ENCODE measurements at regions not wholly inside any gene's neighbourhood (a gene's known extent, or its start where the extent isn't known, plus 50 kb on each side); places are given as distances from the start of the nearest gene placed in this dataset.
"Not testable (repeated sequence)": the region's sequence is repeated elsewhere in the genome, so short reads cannot be mapped to it uniquely, and the experiment has no call there.

DNA sequence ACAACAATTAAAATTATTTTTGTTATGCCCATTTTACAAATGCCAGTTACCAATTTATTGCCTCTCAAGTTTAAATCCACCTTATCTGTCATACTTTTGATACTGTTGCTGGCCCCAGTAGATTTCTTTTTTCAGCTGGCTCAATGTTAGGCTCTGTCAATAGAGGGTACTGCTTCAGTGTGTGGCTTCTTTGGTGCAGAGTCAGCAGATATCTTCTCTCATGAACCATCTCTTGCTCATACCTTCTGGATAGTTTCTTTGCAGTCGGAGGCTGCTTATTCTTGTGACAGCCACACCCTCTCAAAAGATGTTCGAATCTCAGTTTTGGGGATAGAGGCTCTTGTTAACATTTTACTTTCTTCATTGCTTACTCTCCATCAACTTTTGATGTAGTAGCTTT is 849.9 kb upstream of the SEMA6A start:
- no peak for DNase-seq (ENCODE audit: low spot score)

DNA sequence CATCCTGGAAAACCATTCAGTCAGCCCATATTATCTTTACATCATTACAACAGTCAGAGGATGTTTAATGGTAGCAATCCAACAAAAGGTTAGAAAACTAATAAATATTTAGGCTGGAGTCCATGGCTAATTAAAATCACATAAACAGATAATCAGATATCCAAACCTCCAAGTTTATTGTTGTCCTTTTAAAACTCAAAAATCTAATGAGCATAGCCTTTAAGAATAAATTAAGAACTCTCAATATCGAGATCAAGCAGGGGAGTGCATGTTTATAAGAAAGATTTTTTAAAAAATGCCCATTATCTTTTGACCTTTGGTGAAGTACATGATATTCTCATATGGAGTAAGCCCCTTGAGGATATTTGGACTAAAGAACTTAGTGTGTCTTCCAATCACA is 842.9 kb upstream of the SEMA6A start:
- DNase-seq (ENCODE audit: low spot score): no peak

DNA sequence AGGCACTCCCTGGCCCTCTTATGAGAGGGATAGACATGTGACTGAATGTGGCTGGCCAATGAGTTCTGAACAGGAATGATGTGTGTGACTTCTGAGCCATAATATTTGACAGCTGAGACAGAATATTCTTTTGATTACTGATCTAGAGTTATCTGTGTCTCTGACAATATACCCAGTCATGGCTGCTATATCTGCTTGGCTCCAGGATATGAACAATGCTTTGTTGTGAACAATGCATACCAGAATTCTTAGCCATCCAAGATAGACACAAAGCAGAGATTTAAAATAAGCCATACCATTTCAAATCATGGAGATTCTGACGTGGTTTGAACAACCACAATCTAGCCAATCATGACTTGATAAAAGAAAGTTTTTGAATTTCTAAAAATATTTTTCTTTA is 840.3 kb upstream of the SEMA6A start:
- no peak for DNase-seq (ENCODE audit: low spot score)

DNA sequence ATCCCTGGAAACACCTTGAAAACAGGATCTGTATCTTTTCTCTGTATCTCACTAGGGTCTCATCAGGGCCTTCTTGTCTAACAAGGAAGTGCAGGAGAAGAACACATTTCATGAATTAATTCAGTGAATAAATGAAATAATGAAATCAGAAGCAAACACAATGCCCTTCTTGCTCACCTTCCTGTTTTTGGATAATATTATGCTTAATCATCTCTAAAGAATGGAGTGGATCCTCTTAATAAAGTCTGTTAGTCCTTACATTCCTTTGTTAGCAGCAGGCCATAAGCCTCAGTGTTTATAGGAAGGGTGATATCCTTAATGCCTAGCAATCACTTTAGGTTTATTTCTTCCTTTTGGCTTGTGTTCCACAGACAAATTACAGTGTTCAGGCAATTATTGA is 837.1 kb upstream of the SEMA6A start:
- DNase-seq (ENCODE audit: low spot score): no peak

DNA sequence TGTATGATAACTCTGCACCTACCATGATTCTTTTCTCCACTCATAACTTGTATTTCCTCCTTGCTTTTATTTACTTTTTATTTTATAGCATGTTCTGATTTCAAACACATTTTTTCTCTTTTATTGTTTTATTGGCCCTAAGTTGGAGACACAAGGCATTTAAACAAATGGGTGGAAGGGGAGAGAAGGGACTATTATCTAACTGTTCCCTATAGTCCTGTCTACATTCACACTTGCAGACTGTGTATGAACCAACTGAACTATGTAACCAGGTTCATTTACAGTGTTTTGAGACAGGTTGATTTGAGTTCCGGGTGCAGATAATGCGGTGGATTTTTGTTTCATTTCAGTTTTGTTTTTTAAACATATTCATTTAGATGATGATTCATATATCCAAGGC is 830.6 kb upstream of the SEMA6A start:
- no peak for DNase-seq (ENCODE audit: low spot score)

DNA sequence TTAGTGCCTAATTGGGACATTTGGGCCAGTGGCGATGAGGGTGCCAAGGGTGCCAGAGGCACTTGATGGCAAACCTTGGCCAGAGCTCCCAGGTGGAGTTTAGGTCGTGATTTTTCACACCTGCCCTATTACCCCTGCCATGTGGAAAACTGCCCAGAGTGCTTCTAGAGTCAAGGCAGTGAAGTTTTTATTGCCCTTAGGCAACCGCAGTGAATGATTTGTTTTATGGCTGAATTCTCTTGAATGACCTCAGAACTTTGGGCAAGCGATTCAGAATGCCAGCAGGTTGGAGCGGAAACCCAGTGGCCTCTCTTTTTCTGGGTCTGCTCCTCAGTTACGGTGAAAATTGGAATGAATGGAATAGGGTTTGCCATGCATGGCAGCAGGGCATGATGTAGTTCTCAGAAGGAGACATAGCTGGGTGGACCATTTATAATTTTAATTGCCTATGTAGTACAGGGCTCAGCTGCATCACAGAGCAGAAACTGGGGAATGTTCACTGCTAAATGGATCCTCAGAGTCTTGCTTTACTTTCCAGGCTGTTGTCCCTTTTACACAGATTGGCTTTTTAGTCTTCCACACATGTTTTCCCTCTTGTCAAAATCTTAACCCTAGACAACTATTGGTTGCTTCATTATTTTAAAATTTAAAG is 820.0 kb upstream of the SEMA6A start:
- no peak for DNase-seq (ENCODE audit: low spot score)

DNA sequence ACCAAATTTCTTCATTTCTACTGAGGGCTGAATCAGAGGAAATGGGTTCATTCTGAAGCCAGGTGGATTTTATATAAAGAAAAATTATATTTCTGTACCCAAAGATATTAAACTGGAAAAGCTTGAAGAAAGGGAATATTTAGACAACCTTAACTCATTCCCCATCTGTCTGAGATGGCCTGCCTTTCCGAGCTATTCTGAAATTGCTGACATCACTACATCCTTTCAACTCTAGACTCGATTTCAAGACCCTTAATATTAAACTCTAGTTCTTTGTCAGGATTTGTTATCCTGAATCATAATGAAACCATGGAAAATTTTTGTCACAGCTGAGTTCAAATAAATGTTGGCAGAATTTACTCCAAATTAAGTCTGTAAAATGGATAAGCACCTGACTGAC is 818.5 kb upstream of the SEMA6A start:
- DNase-seq (ENCODE audit: low spot score): no peak

DNA sequence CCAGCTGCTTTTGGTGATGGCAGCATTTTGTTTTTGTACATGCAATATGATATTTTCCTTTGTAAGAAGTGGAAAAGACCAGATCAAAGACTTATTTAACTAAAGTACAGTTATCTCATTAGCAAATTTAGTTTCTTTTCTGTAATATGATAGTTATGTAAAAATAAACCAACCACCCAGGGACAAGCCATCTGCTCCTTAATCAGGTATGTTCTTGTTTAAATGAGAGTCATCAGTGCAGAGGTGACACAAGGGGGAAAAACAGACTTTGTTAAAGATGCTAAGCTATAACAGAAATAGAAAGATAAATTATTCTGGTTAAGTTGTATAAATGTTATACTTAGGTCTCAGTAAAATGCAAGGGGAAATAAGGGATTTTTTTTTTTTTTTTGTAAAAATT is 805.7 kb upstream of the SEMA6A start:
- no peak for DNase-seq (ENCODE audit: low spot score)

DNA sequence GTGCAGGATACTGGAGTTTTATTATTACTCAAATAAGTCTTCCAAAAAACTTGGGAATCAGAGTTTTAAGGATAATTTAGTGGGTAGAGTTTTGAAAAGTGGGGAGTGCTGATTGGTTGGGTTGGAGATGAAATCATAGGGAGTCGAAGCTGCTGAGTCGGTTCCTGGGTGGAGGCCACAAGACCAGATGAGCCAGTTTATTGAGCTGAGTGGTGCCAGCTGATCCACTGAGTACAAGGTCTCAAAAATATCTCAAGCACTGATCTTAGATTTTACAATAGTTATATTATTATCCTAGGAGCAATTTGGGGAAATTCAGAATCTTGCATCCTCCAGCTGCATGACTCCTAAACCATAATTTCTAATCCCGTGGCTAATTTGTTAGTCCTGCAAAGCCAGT is 804.9 kb upstream of the SEMA6A start:
- no peak for DNase-seq (ENCODE audit: low spot score)

DNA sequence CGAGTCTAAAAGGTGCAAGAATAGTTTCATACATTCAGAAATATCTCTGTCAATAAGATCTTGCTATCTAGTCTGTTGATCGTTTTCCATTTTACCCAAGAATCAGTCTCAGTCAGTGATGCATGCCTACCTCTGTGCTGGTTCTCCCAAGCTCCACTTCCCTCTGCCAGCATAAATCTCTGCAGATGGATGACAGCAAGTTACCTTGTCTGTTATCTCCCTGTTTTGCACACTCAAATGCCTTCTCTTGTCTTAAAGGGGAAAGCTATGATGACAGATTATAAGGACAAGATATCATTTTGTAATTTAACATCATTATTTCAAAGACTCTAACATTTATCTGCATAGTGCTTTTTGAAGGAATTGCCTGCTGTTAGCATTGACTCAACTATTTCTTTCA is 802.1 kb upstream of the SEMA6A start:
- DNase-seq (ENCODE audit: low spot score): no peak

DNA sequence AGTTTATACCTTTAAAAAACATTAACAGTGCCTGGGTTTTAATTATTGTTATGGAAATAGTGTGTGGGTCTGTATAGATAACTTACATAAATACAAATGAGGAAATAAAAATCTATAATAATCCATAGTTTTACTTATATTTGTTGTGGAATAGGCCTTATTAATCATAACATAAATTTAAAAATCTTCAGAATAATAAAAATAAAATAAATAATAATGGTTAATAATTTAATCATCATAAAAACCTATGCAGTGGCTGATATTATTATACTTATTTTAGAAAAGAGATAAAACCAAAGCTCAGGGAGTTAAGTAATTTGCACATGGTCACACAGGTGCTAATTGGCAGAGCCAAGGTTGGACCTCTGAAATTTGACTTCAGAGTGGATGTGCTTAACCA is 785.3 kb upstream of the SEMA6A start:
- no peak for DNase-seq (ENCODE audit: low spot score)

DNA sequence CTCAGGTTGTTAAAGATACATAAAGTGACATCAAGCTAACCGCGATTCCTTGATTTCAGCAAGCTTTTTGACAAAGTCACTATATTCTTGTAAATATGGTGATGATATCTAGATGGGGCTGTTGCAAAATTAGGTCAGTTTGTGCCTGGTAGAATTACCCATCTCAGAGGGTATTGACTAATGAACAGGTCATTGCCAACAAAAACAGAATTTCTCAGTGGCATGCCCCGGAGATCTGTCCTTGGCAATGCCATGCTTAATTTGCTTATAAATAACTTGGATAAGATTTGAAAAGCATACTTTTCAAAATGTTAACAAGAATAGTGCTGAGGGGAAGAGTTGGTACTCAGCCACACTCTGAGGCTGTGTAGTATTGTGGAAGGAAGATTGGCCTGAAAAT is 783.3 kb upstream of the SEMA6A start:
- no peak for DNase-seq (ENCODE audit: low spot score)

DNA sequence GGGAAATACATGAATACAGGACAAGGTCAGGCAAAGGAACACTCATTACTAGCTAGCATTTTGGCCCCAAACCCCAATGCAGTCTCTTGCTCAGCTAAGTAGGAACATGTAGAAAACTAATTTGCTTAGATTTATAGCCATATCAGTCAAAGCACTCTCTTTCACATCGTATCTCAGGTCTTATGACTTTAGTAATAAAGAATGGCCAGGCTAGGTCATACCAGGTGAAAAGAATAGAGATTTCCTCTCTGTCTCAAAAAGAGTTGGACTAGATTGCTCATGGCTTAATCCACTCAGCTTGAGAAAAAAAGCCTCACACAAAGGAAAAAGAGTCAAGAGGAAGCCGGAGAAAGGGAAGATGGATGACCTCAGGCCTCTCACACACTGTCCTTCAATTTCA is 772.7 kb upstream of the SEMA6A start:
- DNase-seq (ENCODE audit: low spot score): no peak

DNA sequence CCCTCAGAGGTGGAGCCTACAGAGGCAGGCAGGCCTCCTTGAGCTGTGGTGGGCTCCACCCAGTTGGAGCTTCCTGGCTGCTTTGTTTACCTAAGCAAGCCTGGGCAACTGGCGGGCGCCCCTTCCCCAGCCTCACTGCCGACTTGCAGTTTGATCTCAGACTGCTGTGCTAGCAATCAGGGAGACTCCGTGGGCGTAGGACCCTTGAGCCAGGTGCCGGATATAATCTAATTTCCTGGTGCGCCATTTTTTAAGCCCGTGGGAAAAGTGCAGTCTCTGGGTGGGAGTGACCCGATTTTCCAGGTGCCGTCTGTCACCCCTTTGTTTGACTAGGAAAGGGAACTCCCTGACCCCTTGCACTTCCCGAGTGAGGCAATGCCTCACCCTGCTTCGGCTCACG is 769.1 kb upstream of the SEMA6A start:
- peak; percentile 17 for DNase-seq (ENCODE audit: low spot score)

DNA sequence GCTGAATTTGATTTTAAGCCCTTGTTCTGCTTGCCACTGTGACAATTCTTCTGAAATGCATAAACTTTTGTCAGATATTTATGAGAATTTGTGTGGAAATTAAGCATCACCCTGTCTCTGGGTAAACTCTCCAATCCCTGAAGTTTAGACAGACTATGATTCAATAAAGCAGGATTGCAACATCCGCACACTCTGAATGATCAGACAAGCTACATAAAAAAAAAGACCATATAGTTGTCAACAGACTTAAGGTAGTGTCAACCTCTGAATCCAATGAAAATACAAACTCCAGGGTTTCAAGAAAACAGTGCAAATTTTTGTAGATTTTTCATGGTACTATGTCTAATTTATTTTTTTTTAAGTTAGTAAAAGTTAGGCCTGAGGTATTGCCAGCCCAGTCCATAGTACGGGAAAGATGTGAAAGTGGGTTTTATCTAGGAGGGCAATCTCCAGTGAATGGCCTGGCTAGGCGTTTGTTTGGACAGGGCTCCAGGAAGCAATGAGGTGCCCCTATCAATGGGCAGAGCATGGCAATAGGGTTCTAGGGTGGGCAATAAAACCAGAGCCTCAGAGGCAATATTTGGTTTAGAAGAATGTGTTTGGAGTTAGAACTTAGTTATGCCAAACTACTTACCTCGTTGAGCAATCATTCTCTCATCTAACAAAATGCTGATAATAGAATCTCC is 762.6 kb upstream of the SEMA6A start:
- no peak for DNase-seq (ENCODE audit: low spot score)

DNA sequence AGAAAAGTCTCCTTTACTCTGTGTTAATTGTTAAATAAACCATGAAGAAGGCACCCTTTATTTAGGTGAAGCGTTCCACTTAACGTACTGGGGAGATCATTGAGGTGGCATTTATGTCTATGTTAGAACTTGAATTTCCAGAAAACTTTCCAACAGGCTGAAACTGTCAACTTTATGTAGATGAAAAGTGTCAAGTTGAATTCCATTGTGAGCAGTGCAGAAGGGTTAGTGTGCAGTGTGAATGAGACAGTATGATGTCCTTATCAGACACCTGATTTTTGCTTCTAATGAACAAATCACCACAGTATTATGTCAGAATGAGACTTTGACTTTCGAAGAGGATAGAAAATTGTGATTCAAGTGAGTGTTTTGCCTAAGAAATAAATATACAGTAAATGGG is 761.6 kb upstream of the SEMA6A start:
- DNase-seq (ENCODE audit: low spot score): no peak

DNA sequence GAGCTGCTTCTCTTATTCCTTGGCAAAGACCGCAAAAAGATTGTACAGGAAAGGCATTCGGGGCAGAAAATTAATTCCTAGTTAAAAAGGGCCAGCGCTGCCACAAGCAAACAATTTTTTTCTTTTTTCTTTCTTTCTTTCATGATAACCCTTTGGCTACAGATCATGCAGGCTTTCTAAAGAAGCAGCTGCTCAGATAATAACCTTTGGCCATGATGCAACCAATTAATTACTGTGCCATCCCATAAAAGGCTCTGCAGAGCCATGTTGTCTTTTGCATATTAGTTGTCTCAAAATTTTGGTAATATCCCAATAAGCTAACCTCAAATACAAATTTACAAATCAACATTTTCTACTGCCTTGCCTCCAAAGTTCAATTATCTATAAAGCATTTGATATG is 758.4 kb upstream of the SEMA6A start:
- no peak for DNase-seq (ENCODE audit: low spot score)

DNA sequence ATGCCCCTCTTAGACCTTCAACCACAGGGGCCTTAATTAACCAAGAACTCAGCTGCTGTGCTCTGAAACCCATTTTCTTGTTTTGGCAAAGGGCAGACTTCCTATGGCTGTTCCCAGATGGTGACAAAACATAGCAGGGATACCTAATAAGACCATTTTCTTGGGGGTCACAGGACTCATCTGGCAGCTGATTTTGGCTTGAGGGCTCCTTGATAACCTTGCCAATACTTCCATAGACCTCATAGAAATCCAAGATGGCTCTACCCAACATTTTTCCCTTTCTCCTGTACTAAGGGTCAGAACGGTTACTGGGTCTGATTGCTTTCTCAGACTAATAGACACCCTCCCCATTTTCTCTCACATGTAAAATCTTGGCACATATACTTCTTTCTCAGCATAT is 757.7 kb upstream of the SEMA6A start:
- DNase-seq (ENCODE audit: low spot score): no peak

DNA sequence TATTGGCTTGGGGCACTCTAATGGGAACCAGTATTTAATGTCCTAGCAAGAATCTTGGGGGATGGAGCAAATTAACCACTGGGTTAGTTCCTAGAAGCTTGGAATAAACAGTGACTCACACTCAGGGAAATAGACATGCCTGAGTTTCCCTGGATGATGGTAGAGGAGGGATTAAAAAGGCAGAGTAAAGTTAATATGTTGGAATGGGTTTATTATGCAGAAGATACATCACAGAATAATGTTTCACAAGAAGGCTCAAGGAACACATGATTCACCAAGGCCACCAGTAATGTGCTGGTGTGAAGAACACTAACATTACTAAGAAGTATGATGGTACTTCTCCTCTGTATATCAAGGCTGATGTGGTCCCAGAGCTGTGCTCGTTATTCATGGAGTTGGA is 752.9 kb upstream of the SEMA6A start:
- DNase-seq (ENCODE audit: low spot score): no peak

DNA sequence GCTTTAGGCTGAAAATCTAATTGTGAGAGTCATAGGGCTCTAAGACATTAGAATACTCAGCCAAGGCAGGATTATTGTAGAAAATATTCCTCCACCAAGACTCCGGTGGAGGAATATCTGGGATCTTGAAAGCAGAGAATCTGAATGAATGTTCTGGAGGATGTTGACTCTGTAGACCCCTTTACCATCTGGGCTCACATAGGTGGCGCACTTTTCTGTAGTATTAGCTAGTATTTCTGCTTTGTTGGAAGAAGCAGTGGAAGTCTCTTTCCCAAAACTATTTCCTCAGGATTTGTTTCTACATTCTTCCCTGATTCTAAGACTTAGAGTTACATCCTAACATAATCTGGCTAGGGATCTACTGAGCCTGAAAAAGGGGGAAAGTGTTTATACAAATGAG is 752.4 kb upstream of the SEMA6A start:
- no peak for DNase-seq (ENCODE audit: low spot score)

DNA sequence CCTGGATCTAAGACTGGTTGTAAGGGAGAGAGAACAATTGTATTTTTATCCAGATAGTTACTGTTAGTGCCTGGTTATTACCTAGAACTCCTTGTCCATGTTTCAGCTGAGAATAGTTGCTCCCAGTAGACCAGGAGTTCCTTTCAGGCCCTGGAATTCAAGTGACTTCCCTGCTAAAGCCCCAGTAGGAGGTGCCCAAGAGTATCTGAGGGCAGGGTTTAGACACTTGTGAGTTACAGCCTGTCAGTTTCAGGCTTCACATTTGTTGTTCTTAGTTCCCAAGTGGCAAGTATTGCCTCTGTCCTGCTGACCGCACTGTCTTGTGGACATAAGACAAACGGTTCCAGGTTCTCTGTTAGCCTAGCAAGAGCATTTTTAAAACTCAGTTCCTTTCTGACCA is 743.9 kb upstream of the SEMA6A start:
- DNase-seq (ENCODE audit: low spot score): no peak

DNA sequence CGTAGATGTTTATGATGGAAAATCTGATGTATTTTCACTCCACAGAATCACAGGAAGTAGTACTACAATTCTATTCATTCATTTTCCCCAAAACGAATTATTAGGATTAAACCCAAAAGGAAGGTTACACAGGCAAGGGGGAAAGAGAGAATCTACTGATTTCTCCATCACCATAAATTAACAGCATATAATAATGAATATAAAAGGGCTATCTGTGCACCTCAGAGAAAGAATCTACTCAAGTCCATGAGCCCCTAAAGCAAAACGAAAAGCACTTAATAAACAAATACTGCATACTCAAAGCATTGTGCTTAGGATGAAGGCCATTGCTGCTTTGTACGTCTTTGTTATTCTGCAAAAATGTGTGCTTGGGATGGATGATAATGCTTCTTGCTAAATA is 740.5 kb upstream of the SEMA6A start:
- DNase-seq (ENCODE audit: low spot score): no peak

DNA sequence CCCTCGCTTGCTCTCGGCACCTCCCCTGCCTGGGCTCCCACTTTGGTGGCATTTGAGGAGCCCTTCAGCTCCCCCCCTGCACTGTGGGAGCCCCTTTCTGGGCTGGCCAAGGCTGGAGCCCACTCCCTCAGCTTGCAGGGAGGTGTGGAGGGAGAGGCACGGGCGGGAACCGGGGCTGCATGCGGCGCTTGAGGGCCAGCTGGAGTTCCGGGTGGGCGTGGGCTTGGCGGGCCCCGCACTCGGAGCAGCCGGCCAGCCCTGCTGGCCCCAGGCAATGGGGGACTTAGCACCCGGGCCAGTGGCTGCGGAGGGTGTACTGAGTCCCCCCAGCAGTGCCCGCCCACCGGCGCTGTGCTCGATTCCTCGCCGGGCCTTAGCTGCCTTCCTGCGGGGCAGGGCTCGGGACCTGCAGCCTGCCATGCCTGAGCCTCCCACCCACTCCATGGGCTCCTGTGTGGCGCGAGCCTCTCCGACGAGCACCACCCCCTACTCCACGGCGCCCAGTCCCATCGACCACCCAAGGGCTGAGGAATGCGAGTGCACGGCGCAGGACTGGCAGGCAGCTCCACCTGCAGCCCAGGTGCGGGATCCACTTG is 730.0 kb upstream of the SEMA6A start:
- not testable (repeated sequence) for DNase-seq (ENCODE audit: low spot score)

DNA sequence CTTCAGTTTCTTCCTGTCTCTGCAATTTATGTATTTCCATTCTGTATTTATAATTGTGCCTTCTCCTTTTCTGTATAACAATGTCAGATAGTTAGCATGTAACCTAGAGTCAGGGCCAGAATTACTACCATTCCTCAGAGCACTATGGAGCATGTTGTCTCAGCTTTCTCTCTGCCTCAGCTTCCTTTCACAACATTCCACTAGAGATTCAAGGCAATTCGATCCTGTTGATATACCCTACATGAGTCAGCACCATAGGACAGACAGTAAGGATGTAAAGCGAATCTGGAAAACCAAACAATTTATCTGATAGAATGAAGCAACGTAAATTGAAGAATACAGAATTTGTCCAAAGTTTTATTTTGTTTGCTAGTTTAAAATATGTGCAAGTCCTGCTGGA is 728.3 kb upstream of the SEMA6A start:
- no peak for DNase-seq (ENCODE audit: low spot score)
